Caki2 (cell line): ENCODE measurements at regions not wholly inside any gene's neighbourhood (a gene's known extent, or its start where the extent isn't known, plus 50 kb on each side); places are given as distances from the start of the nearest gene placed in this dataset.

ENCODE experiments used
- DNase-seq: peaks from one replicate; pipeline ENCODE4 v3.0.0-alpha.2; 2015; ENCODE audit warnings: low read depth
- in situ Hi-C: cut with HindIII; loops from 2 replicates; pipeline ENCODE4 v1.10.0; 2016; ENCODE audit warnings: low sequenced_read_pairs, low pct_unique_long_range_greater_than_20kb, mixed read lengths

DNA sequence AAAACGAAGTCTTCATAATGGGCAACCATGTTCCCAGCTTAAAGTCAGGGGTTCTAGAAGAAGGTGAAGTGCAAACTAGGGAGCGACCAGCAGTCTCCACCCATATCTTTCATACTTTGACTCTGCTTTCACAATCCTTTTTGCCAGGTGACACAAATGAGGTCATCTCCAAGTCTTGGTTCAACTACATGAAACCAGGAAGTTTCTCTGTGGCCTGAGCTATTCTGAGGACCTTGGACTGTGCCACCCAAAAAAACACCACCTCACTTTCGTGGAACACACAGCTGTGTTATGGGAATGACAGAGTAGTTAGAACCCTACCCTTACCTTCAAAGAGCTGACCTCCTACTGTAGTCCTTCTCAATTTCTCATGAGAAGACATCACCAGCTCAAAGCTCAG, 309.2 kb downstream of the AGTPBP1 start:
- in situ Hi-C loops, result no loop called here
- no peak for DNase-seq

DNA sequence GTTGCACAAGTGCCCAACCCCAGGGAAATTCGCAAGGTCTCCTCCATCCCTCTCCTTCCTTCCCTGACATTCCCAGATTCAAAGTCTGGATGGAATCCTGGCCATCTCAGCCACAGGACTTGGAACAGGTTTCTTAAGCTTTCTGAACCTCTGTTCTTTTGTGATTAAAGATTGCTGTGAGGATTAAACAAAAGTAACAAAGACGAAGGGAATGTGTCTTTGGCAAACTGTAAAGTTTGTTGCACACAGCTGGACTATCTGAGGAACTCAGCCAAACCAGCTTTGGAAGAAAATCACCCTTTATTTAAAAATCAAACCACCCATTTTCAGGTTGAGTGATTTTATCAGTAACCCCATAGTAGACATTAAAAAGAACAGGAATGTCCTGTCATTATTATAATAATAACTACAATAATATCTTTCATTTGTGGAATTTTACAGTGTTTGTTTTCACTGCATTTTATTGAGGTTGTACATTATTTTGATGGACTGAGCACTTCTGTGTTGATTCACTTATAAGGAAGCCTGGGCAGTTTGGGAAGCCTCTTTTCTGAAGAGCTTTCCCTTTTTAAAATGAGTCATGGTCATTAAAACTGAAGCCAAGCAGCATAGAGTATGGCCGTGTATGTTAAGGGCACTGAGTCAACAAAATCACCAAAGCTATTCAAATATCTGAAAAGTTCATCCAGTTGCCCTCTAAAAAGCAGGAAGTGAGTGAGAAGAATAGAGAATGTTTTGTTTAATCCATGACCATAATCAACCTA, 310.2 kb downstream of the AGTPBP1 start:
- DNase-seq, result peak; percentile 59
- in situ Hi-C loops, result no loop called here

DNA sequence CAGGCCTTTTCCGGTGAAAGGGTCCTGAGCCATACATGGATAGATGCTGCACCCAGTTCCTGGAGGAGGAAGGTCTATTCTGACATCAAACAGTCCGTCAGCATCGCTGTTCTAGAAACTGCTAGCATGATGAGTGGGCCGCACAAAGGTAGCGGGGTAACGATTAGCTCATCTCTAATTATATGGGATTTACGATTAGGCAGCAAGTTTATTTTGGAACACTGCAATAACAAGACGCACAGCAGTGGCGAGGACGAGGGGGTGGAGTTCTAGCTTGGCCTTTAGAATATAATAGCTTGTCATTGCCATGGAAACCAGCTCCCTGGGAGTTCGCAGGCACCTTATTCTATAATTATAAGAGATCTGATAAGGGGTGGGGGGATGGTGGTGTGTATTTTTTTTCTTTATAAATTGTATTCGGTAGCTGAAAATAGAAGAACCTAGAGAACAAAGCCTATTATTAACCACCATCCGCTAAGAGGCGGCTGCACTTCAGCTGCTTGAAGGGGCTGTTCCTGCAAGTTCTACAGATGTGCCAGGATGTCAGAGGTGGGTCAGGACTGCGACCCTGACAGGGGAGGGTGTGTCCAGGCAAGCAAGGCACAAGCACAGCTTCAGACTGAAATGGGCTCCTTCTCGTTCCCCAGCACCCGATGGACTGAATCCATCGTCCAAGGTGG, 311.0 kb downstream of the AGTPBP1 start:
- in situ Hi-C loops, result no loop called here
- no peak for DNase-seq

DNA sequence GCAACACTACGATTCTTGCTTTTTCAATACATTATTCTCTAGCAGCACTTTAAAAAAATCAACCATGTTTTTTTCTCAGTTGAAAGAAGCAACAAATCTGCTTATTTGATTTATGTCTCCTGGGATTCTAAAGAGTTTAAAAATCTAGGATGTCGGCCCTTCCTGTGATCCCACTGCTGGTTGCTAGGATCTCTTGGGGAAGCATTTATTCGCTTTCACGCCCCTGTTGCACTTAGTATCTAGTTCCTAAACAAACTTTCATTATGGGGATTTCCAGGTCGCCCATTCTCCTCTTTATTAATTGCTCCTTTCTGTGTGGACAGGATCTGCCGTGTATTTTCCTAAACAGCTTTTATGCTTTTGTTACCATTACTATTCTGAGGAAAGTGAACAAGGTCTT, 313.5 kb downstream of the AGTPBP1 start:
- in situ Hi-C loops, result no loop called here

DNA sequence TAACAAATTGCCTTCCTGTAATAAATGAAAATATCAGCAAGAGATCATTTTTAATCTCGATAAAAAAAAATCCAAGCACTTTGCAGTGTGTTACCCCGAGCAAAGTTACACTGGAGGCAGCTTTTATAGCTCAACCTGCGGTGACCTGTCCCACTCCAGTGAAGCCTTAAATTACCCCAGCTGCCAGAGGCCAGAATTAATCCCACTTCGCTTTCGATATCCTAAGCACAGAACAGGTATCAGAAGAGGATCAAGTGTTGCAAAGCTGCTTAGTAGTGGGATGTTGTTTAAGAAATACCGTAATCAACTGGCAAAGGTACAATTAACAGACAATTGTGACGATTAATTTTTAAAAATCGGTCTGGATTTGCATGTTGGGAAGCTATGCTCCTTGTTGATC, 314.0 kb downstream of the AGTPBP1 start:
- DNase-seq, result no peak
- in situ Hi-C loops, result no loop called here

More for the DNA sequence above, 313.5 kb downstream of the AGTPBP1 start:
- DNase-seq, result no peak

DNA sequence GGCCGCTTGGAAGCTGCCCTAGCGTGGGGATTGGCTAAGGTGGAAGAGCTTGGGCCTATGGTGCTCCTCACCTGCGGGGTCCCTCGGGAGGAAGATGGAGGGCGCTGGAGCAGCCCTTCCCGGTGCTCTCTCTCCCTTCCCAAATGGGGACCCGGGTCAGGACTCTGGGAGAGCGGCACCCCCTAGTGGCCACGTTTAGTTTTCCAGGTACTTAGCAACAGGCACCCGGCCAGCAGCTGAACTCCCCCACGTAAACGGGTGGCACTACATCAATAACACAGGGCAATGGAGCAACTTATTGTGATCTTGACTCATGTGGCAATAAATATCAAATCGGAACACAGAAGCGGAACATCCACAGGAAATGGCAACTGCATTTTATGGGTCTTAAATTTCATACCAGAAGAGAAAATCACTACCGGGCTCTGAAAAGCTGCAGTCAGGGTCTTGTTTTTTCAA, 316.6 kb downstream of the AGTPBP1 start:
- in situ Hi-C loops, result no loop called here
- peak; percentile 60 for DNase-seq

DNA sequence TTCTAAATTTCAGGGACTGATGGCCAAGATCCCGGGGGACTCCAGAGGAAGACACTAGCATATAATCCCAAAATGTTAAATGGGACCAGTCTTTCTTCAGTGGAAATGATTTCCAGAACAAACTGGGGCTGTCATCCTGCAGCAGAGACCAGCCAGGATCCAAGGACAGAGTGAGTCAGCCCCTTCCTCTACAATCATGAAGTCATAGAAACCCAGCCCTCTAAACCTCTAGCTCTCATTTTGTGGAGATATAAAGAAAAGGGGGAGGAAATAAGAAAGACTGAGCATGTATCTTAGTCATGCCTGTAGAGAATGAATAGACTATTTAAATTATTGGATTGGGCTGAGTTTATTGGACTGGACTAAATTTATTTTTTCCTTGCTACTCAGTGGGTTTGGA, 318.3 kb downstream of the AGTPBP1 start:
- in situ Hi-C loops, result no loop called here
- DNase-seq, result no peak

DNA sequence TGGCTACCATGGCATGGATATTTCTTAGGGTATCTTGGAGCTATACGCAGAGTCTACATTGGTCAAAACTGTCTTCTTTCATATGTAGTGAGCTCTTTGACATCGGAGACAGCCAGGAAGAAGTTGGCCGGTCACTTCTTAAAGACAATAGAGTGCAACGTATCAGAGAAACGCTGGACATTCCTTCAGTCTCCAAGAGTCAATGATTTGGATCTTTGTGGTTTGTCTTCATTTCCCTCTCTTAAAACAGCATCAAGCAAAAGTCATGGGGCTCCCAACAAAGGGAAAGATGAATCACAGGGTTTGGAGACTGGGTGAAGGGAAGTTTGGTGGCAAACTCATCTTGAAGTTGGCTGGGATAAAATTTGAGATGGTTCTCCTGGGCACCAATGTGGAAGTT, 320.1 kb downstream of the AGTPBP1 start:
- DNase-seq, result no peak
- in situ Hi-C loops, result no loop called here

DNA sequence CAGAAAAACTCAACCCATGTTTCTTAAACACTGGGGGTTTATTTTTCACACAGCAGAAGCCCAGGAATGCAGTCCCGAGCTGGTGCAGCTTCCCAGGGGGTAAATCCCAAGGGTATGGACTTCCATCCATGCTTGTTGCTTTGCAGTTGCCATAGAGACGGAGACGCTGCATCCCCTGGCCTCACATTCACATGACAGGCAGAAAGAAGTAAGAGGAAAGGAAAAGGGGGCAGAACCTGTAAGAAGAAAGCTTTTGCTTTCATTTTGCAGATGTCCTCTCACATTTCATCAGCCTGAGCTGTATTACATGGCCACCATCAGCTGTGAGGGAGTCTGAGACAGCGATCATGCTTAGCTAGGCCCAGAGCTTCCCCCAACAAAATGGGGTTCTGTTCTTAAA, 321.0 kb downstream of the AGTPBP1 start:
- no peak for DNase-seq
- in situ Hi-C loops, result no loop called here

DNA sequence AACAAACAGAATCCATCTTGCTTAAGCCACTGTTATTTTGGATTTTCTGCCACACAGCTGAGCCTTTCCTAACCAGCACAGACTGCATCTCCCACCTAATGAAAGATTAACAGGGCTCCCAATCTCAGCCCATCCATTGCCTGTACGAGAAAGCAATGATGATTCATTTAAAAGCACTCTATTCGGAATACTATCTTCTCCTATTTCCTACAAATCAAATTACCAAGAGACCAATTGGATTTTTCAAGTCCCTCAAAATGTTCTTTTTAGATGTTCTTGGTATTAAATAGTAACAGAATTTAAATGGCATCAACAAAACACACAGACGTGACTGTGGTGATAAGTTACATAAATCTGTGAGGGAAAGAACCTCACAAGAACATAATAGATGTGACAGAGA, 324.1 kb downstream of the AGTPBP1 start:
- in situ Hi-C loops, result no loop called here
- DNase-seq, result no peak

DNA sequence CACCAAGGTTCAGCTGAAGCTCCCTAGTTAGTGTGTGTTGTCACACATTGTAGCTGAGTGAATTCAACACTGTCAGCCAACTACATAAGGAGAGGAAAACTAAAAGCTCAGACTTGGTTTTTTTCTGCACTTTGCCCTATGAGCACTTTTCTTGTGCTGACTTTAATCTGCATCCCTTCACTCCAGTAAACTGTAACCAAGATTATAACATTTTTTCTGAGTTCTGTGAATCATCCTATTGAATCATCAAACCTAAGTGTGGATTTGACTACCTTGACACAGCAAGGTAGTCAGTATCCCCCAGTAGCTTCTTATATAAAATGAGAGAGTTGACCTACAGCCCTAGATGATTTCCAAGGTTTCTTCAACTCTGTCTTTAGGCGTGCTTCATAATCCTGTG, 325.0 kb downstream of the AGTPBP1 start:
- peak; percentile 40 for DNase-seq
- in situ Hi-C loops, result no loop called here

DNA sequence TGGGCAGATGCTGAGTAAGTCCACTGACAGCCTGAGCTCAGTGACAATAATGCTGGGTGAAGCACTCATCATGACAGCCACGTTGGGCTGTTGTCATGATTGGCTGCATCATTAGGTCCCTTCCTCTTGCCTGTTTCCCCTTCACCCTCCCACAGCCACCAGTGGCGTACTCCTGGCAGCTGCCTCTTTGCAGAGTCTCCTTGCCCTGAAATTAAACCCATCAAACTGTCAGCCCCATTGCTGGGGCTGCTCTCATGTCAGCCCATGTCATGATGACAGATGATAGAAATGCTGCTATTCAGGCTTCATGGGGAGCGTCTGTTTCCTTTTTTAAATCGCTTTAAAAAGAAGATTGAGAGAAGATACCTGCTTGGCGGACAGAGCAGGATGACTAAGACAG, 327.4 kb downstream of the AGTPBP1 start:
- no peak for DNase-seq
- in situ Hi-C loops, result no loop called here

DNA sequence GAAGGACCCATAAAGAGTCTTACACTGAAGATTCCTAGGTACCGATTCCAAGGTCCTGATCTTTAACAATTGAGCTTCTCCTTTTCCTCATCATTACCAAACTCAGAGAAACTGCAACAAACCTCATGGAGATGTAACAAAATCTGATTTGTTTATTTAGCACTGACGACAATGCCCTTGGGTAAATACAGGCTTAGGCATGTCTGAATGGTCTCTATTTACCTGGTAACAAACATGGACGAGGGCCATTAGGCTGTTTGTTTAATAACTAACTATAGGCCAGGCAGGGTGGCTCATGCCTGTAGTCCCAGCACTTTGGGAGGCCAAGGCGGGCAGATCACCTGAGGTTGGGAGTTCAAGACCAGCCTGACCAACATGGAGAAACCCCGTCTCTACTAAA, 333.3 kb downstream of the AGTPBP1 start:
- in situ Hi-C loops, result no loop called here
- DNase-seq, result no peak

DNA sequence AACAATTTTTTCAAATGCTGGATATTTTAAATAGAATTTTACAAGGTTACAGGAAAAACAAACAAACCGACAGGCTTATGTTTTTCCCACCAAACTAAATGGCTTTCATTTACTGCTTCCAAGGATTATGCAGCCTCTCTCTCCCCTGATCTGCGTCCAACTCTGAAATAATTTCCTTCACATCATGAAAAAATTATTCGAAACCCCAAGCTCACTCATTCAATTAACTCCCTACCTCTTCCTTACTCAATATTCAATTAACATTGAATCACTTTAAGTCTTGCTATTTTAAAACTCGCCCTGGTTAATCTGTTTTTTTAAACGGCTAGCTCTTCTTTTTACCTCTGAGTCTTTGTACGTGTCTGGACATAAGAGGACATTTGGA, 336.2 kb downstream of the AGTPBP1 start:
- in situ Hi-C loops, result no loop called here
- DNase-seq, result no peak

DNA sequence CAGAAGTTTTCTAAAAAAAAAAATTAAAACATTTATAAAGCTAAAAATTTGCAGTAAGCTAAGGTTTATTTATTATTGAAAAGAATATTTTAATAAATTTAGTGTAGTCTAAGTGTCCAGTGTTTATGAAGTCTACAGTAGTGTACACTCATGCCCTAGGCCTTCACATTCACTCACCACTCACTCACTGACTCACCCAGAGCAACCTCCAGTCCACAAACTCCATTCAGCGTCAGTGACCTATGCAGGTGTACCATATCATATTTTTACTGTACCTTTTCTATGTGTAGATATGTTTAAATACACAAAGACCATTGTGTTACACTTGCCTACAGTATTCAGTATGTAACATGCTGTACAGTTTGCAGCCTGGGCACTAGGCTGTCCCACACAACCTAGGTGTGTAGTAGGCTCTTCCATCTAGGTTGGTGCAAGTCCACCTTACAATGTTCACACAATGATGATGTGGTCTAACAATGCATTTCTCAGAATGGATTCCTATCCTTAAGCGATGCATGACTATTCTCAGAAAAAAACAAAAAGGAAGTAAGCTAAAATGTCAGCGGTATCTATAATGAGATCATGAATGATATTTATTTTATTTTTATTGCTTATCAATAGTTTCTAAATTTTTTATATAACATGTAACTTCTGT, 336.7 kb downstream of the AGTPBP1 start:
- in situ Hi-C loops, result no loop called here
- no peak for DNase-seq

DNA sequence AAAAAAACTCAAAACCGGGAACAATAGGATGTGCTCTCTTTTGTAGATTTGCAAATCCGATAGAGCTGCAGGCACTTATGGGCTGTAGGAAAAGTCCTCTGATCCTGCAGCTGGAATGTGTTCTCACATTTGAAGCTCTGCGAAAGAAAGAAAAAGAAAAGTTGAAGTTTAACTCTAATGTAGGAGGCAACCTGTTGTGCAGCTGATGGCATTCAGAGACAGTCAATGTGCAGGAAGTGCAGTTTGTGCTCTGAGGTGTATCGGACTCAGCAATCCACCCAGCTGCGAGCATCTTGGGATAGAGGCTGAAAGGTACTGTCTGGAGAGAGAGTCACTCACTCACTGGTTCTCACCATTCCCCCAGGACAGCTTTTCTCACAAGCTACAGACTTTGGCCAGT, 339.2 kb downstream of the AGTPBP1 start:
- in situ Hi-C loops, result no loop called here
- DNase-seq, result peak; percentile 65

DNA sequence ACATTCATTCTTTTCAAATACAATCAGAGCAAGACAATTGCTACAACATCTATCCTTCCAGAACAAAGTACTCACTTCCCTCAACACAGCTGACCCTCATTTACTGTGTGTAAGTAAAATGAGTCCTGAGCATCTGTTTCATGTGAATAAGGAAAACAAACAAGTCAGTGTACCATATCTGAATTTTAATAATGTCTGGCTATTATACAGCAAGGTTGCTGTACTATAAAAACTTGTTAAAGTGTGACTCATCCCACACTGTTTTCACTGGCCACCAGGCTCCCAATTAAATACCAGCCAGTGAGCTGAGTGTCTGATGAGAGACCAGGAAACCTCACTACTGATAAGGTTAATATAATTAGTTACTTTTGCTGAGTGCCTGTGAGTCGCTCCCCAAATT, 339.8 kb downstream of the AGTPBP1 start:
- in situ Hi-C loops, result no loop called here
- peak; percentile 69 for DNase-seq

DNA sequence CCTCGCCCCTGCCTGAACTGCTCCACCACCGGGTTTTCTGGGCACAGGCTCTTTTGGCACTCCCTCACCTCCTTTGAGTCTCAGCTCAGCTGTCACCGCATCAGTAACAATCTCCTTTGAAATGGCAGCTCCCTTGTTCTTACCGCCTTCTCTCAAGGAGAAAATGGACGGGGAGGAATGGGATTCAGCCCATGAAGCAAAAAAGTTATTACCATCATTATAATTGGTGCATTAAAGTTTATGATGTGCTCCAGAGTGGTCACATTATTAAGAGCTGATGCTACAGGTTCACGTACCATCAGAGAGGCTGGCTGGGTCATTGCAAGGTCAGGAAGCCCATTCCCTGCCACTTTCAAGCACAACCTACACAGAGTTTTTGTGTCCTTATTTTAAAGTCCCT, 344.7 kb downstream of the AGTPBP1 start:
- in situ Hi-C loops, result no loop called here

DNA sequence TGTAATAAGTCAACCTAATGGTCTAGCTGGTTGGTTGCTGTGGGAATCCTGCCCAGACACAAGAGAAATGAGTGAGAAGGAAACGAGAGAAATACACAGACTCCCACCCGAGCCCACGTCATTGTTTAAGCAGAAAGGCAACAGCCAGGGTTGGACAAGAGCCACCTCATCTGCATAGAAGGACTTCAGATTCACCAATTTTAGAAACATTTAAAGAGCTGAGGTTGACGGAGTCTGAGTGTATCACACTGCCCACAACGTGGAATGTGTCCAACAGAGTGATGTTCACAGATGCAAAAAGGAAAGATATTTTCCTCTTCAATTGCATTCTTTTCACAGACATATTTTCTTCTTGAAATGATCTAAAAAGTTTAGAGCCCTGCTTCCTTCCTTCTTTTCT, 349.5 kb downstream of the AGTPBP1 start:
- in situ Hi-C loops, result no loop called here

More for the DNA sequence above, 344.7 kb downstream of the AGTPBP1 start:
- DNase-seq, result no peak

More for the DNA sequence above, 349.5 kb downstream of the AGTPBP1 start:
- no peak for DNase-seq
